CD1c-positive myeloid dendritic cell (primary cell): ENCODE measurements at regions not wholly inside any gene's neighbourhood (a gene's known extent, or its start where the extent isn't known, plus 50 kb on each side); places are given as distances from the start of the nearest gene placed in this dataset.
A peak's percentile ranks its signal among the peaks of the same experiment; 100 is the strongest.
"Not testable (repeated sequence)": the region's sequence is repeated elsewhere in the genome, so short reads cannot be mapped to it uniquely, and the experiment has no call there.

Experiments used
- DNase-seq: peaks from one replicate; pipeline ENCODE4 v3.0.0-alpha.2; 2016; ENCODE audit errors: extremely low spot score

GRCh38 chr6:18062733-18063132 is 59.7 kb downstream of the NHLRC1 start:
- no peak for DNase-seq

DNA sequence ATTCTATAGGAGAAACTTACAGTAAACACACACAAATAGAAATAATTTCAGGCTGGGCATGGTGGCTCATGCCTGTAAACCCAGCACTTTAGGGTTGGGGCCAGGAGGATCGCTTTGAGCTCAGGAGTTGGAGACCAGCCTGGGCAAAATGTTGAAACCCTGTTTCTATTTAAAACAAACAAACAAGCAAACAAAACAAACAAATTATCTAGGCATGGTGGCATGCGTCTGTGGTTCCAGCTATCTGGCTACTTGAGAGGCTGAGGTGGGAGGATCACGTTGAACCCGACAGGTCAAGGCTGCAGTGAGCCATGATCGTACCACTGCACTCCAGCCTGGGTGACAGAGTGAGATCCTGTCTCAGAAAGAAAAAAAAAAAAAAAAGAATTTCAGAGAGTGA is 64.0 kb downstream of the NHLRC1 start:
- no peak for DNase-seq

- DNase-seq: no peak
Measured at GRCh38 chr6:18055714-18056382, 66.6 kb downstream of the NHLRC1 start.

GRCh38 chr6:18055098-18055497 is 67.4 kb downstream of the NHLRC1 start:
- no peak for DNase-seq

DNA sequence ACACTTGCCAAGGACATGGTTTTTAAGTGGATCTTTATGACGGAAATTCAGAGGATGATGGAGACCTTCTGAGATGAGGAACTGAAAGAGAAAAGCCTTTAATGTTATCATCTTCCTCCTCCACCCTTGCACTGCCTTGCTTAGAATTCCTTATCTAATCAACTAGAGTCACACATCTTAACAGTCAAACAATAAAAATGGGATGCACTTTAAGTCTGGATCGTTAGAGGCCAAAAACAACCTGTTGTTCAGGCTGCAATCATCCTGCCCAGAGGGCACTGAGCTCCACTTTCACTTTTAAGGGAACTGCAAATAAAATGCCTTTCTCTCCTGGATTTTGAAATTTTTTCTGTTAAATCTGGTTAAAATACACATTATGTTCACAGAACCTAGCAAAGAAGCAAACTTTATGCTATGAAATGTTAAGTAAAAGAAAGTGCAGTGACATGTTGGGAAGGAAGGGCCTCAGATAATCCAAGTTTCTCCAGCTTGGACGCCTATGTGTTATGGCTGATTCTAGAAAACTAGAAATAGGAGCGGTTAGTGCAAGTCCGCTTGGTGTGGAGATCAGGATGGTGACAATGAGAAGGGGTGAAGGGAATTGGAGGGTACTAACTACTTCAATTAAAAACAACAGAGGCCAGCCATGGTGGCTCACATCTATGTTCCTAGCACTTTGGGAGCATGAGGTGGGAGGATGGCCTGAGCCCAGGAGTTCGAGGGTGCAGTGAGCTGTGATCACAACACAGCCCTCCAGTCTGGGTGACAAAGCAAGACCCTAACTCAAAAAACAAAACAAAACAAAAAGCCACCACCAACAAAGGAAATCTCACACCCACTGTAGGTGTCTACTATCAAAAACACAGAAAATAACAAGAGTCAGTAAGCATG is 66.4 kb upstream of the KIF13A start:
- DNase-seq: peak; percentile 34

DNA sequence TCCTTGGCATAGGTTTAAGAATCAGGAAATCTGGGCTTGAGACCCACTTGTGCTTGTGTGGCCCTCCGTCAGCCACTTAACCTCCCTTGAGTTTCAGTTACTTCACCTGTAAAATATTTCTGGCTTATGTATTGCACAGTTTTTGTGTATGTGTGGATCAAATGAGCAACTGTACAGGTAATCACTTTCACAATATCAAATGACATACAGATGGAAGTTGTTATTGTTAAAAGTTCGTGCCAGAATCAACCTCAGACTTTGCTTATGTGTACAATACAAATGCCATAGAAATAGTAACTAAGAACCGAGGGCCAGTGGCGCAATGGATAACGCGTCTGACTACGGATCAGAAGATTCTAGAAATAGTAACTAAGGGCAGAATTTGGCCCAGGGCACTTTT is 65.6 kb upstream of the KIF13A start:
- no peak for DNase-seq

- DNase-seq: peak; percentile 19
Measured at GRCh38 chr6:18049646-18050045, 62.2 kb upstream of the KIF13A start.

- DNase-seq: no peak
Measured at GRCh38 chr6:18048953-18049630, 61.7 kb upstream of the KIF13A start.

GRCh38 chr6:18047406-18047805 is 60.0 kb upstream of the KIF13A start:
- no peak for DNase-seq

GRCh38 chr6:18045507-18045906 is 58.1 kb upstream of the KIF13A start:
- DNase-seq: no peak

DNA sequence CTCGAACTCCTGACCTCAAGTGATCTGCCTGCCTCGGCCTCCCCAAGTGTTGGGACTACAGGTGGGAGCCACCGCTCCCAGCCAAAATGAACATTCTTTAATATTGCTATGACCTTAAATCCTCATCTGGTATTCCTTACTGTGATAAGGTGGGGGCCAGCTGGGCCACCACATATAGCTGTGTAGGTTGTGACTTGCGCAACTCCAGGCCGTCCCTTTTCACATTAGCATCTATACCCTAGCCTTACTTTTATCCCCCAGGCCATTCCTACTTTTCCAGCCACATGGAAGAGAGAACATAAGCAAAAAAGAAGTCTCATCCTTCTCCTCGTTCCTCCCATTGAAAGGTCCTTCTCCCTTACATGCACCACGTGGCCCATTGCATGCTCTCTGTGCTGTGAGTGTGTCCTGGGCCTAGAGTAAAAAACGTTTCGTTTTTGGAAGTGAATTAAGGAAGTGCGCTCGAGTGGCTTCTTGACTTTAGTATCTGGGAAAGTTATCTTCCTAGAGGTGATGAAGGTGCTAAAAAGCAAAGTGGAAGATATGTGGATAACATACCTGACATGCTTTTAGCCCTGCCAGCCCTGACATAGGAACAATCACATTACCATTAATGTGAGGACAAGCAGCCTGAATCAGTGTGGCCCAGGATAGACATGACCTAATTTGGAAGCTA is 56.8 kb upstream of the KIF13A start:
- DNase-seq: no peak

- no peak for DNase-seq
Measured at GRCh38 chr6:18042536-18043145, 55.2 kb upstream of the KIF13A start.

- no peak for DNase-seq
Measured at GRCh38 chr6:18039481-18039880, 52.0 kb upstream of the KIF13A start.

DNA sequence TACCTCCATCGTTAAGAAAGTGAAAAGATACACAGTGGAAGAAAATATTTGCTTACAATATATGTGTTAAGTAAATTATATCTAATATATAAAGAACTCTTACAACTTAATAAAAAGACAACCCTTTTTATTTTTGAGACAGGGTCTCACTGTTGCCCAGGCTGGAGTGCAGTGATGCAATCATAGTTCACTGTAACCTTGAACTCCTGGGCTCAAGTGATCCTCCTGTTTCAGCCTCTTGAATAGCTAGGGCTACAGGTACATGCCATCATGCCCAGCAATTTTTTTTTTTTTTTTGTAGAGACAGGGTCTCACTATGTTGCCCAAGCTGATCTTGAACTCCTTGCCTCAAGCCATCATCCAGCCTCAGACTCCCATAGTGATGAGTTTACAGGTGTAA is 50.8 kb upstream of the KIF13A start:
- not testable (repeated sequence) for DNase-seq
